ENCODE measurements at regions not wholly inside any gene's neighbourhood (a gene's known extent, or its start where the extent isn't known, plus 50 kb on each side); places are given as distances from the start of the nearest gene placed in this dataset.

GRCh38 chr5:2615917-2616316 lies 135.6 kb downstream of the IRX2 start:
- no peak for TF ChIP-seq CTCF (IDR thresholded peaks at IDR 0.05; ENCODE audit: insufficient read depth, low read length, poor library complexity, severe bottlenecking)
- no peak for TF ChIP-seq EZH2phosphoT487 (conservative IDR thresholded peaks at IDR 0.05; ENCODE audit: low read length)
